Fibroblast of gingiva (primary cell): ENCODE measurements at regions not wholly inside any gene's neighbourhood (a gene's known extent, or its start where the extent isn't known, plus 50 kb on each side); places are given as distances from the start of the nearest gene placed in this dataset.

ENCODE experiments used
- DNase-seq: peaks from one replicate; pipeline ENCODE4 v3.0.0-alpha.2; 2011; ENCODE audit warnings: low read depth

GRCh38 chr9:107431461-107431860 lies 58.1 kb downstream of the KLF4 start:
- no peak for DNase-seq

GRCh38 chr9:107430071-107430470 lies 59.5 kb downstream of the KLF4 start:
- no peak for DNase-seq

GRCh38 chr9:107426126-107426525 lies 63.4 kb downstream of the KLF4 start:
- no peak for DNase-seq

- peak; percentile 85 for DNase-seq
These were observed 64.2 kb downstream of the KLF4 start for GRCh38 chr9:107425101-107426025.

- DNase-seq: no peak
These were observed 66.0 kb downstream of the KLF4 start for GRCh38 chr9:107423540-107423939.

- peak; percentile 54 for DNase-seq
These were observed 67.1 kb downstream of the KLF4 start for GRCh38 chr9:107422189-107423185.

GRCh38 chr9:107410420-107410819 lies 79.1 kb downstream of the KLF4 start:
- DNase-seq: no peak

- no peak for DNase-seq
These were observed 79.8 kb downstream of the KLF4 start for GRCh38 chr9:107409581-107410389.

GRCh38 chr9:107407675-107408074 lies 81.9 kb downstream of the KLF4 start:
- no peak for DNase-seq

- no peak for DNase-seq
These were observed 84.1 kb downstream of the KLF4 start for GRCh38 chr9:107405511-107405910.

GRCh38 chr9:107404736-107405135 lies 84.8 kb downstream of the KLF4 start:
- DNase-seq: no peak

- DNase-seq: no peak
These were observed 85.4 kb downstream of the KLF4 start for GRCh38 chr9:107404161-107404560.

GRCh38 chr9:107397076-107398044 lies 92.2 kb downstream of the KLF4 start:
- peak; percentile 95 for DNase-seq

- DNase-seq: peak; percentile 4
These were observed 95.3 kb downstream of the KLF4 start for GRCh38 chr9:107394264-107394663.

GRCh38 chr9:107390778-107391177 lies 98.8 kb downstream of the KLF4 start:
- DNase-seq: peak; percentile 27

- no peak for DNase-seq
These were observed 99.3 kb downstream of the KLF4 start for GRCh38 chr9:107390279-107390678.

GRCh38 chr9:107389617-107390071 lies 99.9 kb downstream of the KLF4 start:
- peak; percentile 83 for DNase-seq

- DNase-seq: no peak
These were observed 100.7 kb downstream of the KLF4 start for GRCh38 chr9:107388890-107389289.

GRCh38 chr9:107387409-107387808 lies 102.2 kb downstream of the KLF4 start:
- DNase-seq: no peak

GRCh38 chr9:107386396-107386795 lies 103.2 kb downstream of the KLF4 start:
- DNase-seq: no peak
